Stimulated activated memory B cell treated with anti-CD40 and anti-IgM and Interleukin-4, amounts not matched to agents 10 μg/mL and 1 μg/mL and 100 μg/mL, for 72 hours (primary cell): ENCODE measurements at regions not wholly inside any gene's neighbourhood (a gene's known extent, or its start where the extent isn't known, plus 50 kb on each side); places are given as distances from the start of the nearest gene placed in this dataset.
"Not testable (repeated sequence)": the region's sequence is repeated elsewhere in the genome, so short reads cannot be mapped to it uniquely, and the experiment has no call there.

Experiments
- ATAC-seq: fragments of 150-1000 bp; cut with Tn5 transposase; 2 replicates; pipeline ENCODE4 v1.10.0; 2021
- H3K27ac Mint-ChIP-seq: one replicate; pipeline ENCODE4 v1.8.0; 2022; ENCODE audit warnings: mild to moderate bottlenecking, mixed read lengths
- H3K27me3 Mint-ChIP-seq: one replicate; pipeline ENCODE4 v1.8.0; 2022; ENCODE audit warnings: mixed read lengths
- H3K36me3 Mint-ChIP-seq: one replicate; pipeline ENCODE4 v1.8.0; 2022; ENCODE audit warnings: mixed read lengths
- H3K4me1 Mint-ChIP-seq: one replicate; pipeline ENCODE4 v1.8.0; 2022; ENCODE audit warnings: mixed read lengths
- H3K4me3 Mint-ChIP-seq: one replicate; pipeline ENCODE4 v1.8.0; 2022; ENCODE audit warnings: mild to moderate bottlenecking, moderate library complexity, mixed read lengths
- H3K9me3 Mint-ChIP-seq: one replicate; pipeline ENCODE4 v1.8.0; 2022; ENCODE audit warnings: mixed read lengths

- Mint-ChIP-seq H3K27me3 (peaks cover 12% of the 10 kb centered on the region), H3K36me3 (peaks cover 12% of the 10 kb centered on the region)
- not testable (repeated sequence) for H3K4me3 Mint-ChIP-seq, H3K4me1 Mint-ChIP-seq, H3K9me3 Mint-ChIP-seq, ATAC-seq, H3K27ac Mint-ChIP-seq
Measured at GRCh38 chr2:131738533-131738932, 210.8 kb downstream of the CCDC74A start.

- H3K9me3 Mint-ChIP-seq, ATAC-seq, H3K27ac Mint-ChIP-seq, H3K4me3 Mint-ChIP-seq, H3K4me1 Mint-ChIP-seq: not testable (repeated sequence)
- H3K36me3 Mint-ChIP-seq, result peaks cover 12% of the 10 kb centered on the region
- peaks cover 12% of the 10 kb centered on the region for H3K27me3 Mint-ChIP-seq
Measured at GRCh38 chr2:131738996-131739434, 211.3 kb downstream of the CCDC74A start.

- H3K27me3 Mint-ChIP-seq, result no peaks in the 10 kb centered on the region
- peaks cover 2% of the 10 kb centered on the region for H3K9me3 Mint-ChIP-seq
- H3K36me3 Mint-ChIP-seq, result no peaks in the 10 kb centered on the region
- H3K4me1 Mint-ChIP-seq, result no peaks in the 10 kb centered on the region
- ATAC-seq, result no peak
- no peak overlapping the region for H3K4me3 Mint-ChIP-seq
- H3K27ac Mint-ChIP-seq, result no peak overlapping the region
Measured at GRCh38 chr2:131753640-131754561, 226.2 kb downstream of the CCDC74A start.

- Mint-ChIP-seq H3K27me3 (no peaks in the 10 kb centered on the region), H3K4me1 (no peaks in the 10 kb centered on the region), H3K36me3 (no peaks in the 10 kb centered on the region), H3K4me3 (no peak overlapping the region), H3K9me3 (peaks cover 2% of the 10 kb centered on the region), H3K27ac (no peak overlapping the region)
- ATAC-seq, result no peak
Measured at GRCh38 chr2:131754929-131755720, 227.4 kb downstream of the CCDC74A start.

- Mint-ChIP-seq H3K4me3 (no peak overlapping the region), H3K36me3 (no peaks in the 10 kb centered on the region), H3K27ac (no peak overlapping the region)
Measured at GRCh38 chr2:131756141-131756907, 228.6 kb downstream of the CCDC74A start.

GRCh38 chr2:131758941-131759340 is 231.3 kb downstream of the CCDC74A start:
- H3K9me3 Mint-ChIP-seq, H3K4me3 Mint-ChIP-seq, ATAC-seq, H3K36me3 Mint-ChIP-seq, H3K27ac Mint-ChIP-seq, H3K4me1 Mint-ChIP-seq, H3K27me3 Mint-ChIP-seq: not testable (repeated sequence)

More at GRCh38 chr2:131756141-131756907, 228.6 kb downstream of the CCDC74A start:
- H3K27me3 Mint-ChIP-seq, result no peaks in the 10 kb centered on the region
- no peak for ATAC-seq
- H3K9me3 Mint-ChIP-seq, result peaks cover 2% of the 10 kb centered on the region
- no peaks in the 10 kb centered on the region for H3K4me1 Mint-ChIP-seq

GRCh38 chr2:131774955-131775555 is 247.4 kb downstream of the CCDC74A start:
- not testable (repeated sequence) for H3K27ac Mint-ChIP-seq

GRCh38 chr2:131775903-131776506 is 248.3 kb downstream of the CCDC74A start:
- ATAC-seq, H3K27ac Mint-ChIP-seq, H3K4me1 Mint-ChIP-seq, H3K4me3 Mint-ChIP-seq, H3K27me3 Mint-ChIP-seq, H3K9me3 Mint-ChIP-seq, H3K36me3 Mint-ChIP-seq: not testable (repeated sequence)

More at GRCh38 chr2:131774955-131775555, 247.4 kb downstream of the CCDC74A start:
- not testable (repeated sequence) for H3K4me1 Mint-ChIP-seq, H3K27me3 Mint-ChIP-seq, H3K36me3 Mint-ChIP-seq, ATAC-seq, H3K4me3 Mint-ChIP-seq, H3K9me3 Mint-ChIP-seq

- peaks cover 32% of the 10 kb centered on the region for H3K27me3 Mint-ChIP-seq
- H3K4me3 Mint-ChIP-seq, H3K36me3 Mint-ChIP-seq, H3K9me3 Mint-ChIP-seq, H3K27ac Mint-ChIP-seq, ATAC-seq, H3K4me1 Mint-ChIP-seq: not testable (repeated sequence)
Measured at GRCh38 chr2:131780446-131780845, 252.8 kb downstream of the CCDC74A start.

GRCh38 chr2:131801210-131801744 is 273.6 kb downstream of the CCDC74A start:
- H3K27me3 Mint-ChIP-seq, result peaks cover 19% of the 10 kb centered on the region
- no peak for ATAC-seq
- H3K9me3 Mint-ChIP-seq, result no peaks in the 10 kb centered on the region
- no peak overlapping the region for H3K4me3 Mint-ChIP-seq
- no peak overlapping the region for H3K27ac Mint-ChIP-seq
- no peaks in the 10 kb centered on the region for H3K4me1 Mint-ChIP-seq
- no peaks in the 10 kb centered on the region for H3K36me3 Mint-ChIP-seq

- H3K4me3 Mint-ChIP-seq, result peak overlapping the region; percentile 64
- H3K4me1 Mint-ChIP-seq, H3K27ac Mint-ChIP-seq, H3K9me3 Mint-ChIP-seq, H3K36me3 Mint-ChIP-seq: not testable (repeated sequence)
- ATAC-seq, result peak; percentile 81
- H3K27me3 Mint-ChIP-seq, result peaks cover 21% of the 10 kb centered on the region
Measured at GRCh38 chr2:131801745-131802350, 274.2 kb downstream of the CCDC74A start.

GRCh38 chr2:131802351-131802836 is 274.7 kb downstream of the CCDC74A start:
- H3K27ac Mint-ChIP-seq, ATAC-seq, H3K36me3 Mint-ChIP-seq, H3K4me1 Mint-ChIP-seq, H3K9me3 Mint-ChIP-seq: not testable (repeated sequence)
- Mint-ChIP-seq H3K27me3 (peaks cover 21% of the 10 kb centered on the region), H3K4me3 (peak overlapping the region; percentile 64)

GRCh38 chr2:131803237-131803636 is 275.5 kb downstream of the CCDC74A start:
- H3K4me1 Mint-ChIP-seq, ATAC-seq, H3K9me3 Mint-ChIP-seq, H3K4me3 Mint-ChIP-seq, H3K27ac Mint-ChIP-seq, H3K36me3 Mint-ChIP-seq: not testable (repeated sequence)
- H3K27me3 Mint-ChIP-seq, result peaks cover 30% of the 10 kb centered on the region

GRCh38 chr2:131812605-131813004 is 284.9 kb downstream of the CCDC74A start:
- not testable (repeated sequence) for H3K27ac Mint-ChIP-seq, H3K4me3 Mint-ChIP-seq, H3K9me3 Mint-ChIP-seq, H3K4me1 Mint-ChIP-seq, H3K36me3 Mint-ChIP-seq, ATAC-seq
- peaks cover 10% of the 10 kb centered on the region for H3K27me3 Mint-ChIP-seq
